ENCODE measurements at regions not wholly inside any gene's neighbourhood (a gene's known extent, or its start where the extent isn't known, plus 50 kb on each side); places are given as distances from the start of the nearest gene placed in this dataset.
A peak's percentile ranks its signal among the peaks of the same experiment; 100 is the strongest.

- H3K9me1 ChIP-seq (ENCODE audit: control insufficient read depth, extremely low read depth, insufficient read depth, low read length) = no peaks in the 10 kb centered on the region
- no peak overlapping the region for H3K4me3 ChIP-seq (ENCODE audit: control insufficient read depth in 2 of 3, extremely low read depth in 1 of 3, insufficient read depth in 2 of 3, low read depth in 1 of 3, low read length in 3 of 3)
- no peak overlapping the region for H2AFZ ChIP-seq (ENCODE audit: control insufficient read depth, low read length)
- H3K9ac ChIP-seq (ENCODE audit: control insufficient read depth, extremely low read depth, insufficient read depth, low read length) = no peak overlapping the region
- no peak overlapping the region for H3K4me2 ChIP-seq (ENCODE audit: control insufficient read depth, extremely low read depth, insufficient read depth, low read depth, low read length)
- no peaks in the 10 kb centered on the region for H3K9me3 ChIP-seq (ENCODE audit: control insufficient read depth, low read depth, low read length)
- H4K20me1 ChIP-seq (ENCODE audit: control insufficient read depth, extremely low read depth, insufficient read depth, low read length) = no peaks in the 10 kb centered on the region
- no peaks in the 10 kb centered on the region for H3K4me1 ChIP-seq (ENCODE audit: control insufficient read depth, extremely low read depth, insufficient read depth, low read length)
- H3K36me3 ChIP-seq (ENCODE audit: control insufficient read depth in 2 of 2, extremely low read depth in 1 of 2, insufficient read depth in 2 of 2, low read length in 2 of 2) = no peaks in the 10 kb centered on the region
- H3K27me3 ChIP-seq (ENCODE audit: control insufficient read depth, extremely low read depth, insufficient read depth, low read length) = peaks cover 4% of the 10 kb centered on the region
- no peak overlapping the region for H3K27ac ChIP-seq (ENCODE audit: control insufficient read depth, insufficient read depth, low read length)
- no peak for FAIRE-seq
- TF ChIP-seq CTCF (optimal IDR thresholded peaks at IDR 0.05 in 1 of 3, IDR thresholded peaks at IDR 0.05 in 1 of 3, conservative IDR thresholded peaks at IDR 0.05 in 1 of 3; ENCODE audit: extremely low read depth in 1 of 3, insufficient read depth in 2 of 3, low read length in 3 of 3) = peak; percentile 22 to 50 (median 47)
- no peak for TF ChIP-seq EZH2 (IDR thresholded peaks at IDR 0.05; ENCODE audit: low read length)
- dilution Hi-C loops (cut with MboI; ENCODE audit: extremely low pct_ligation_motif_present, low sequenced_read_pairs) = no loop called here
- H3K79me2 ChIP-seq (ENCODE audit: control insufficient read depth, insufficient read depth, low read length) = no peaks in the 10 kb centered on the region
- no peak for DNase-seq (ENCODE audit: low read depth, low spot score)
Observed at GRCh38 chr5:42912184-42912798, 100.6 kb upstream of the SELENOP start.

DNA sequence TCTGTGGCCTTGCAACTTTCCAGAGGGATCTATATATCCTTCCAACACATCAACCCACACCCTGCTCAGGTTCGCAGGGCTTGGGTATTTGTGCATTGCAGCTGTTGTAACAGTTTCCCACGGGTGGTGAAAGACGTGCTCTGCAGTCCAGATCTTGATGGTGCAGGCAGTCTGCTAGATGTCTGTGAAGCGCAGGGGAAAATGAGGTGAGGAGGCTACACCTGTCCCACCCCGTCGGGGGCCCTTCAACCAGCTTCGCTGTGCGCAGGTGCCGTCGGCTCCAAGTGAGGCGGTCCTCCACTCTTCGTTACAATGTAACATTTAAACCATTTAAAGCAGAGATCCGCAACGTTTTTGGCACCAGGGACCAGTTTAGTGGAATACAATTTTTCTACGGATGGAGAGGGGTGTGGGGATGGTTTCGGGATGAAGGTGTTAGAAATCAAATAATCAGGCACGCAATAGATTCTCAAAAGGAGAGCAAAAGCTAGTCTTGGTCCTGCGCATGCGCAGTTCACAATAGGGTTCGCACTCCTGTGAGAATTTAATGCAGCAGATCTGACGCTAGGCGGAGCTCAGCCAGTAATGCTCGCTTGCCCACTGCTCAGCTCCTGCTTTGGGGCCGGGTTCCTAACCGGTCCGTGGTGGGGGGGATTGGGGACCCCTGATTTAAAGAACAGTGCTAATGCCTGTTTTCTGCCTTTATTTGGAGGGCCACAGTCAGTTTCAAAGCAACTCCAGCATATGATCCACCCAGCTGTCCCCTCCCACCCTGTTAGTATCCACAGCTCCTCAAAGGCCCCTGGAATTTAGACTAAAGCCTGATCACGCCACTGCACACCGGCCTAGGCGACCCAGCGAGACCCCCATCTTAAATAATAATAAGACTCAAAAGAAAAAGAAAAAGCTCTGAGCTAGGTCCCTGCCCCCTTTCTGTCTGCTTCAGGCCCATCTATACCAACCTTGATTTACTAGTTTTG is 97.1 kb upstream of the SELENOP start:
- dilution Hi-C loops (cut with MboI; ENCODE audit: extremely low pct_ligation_motif_present, low sequenced_read_pairs) = no loop called here
- peak overlapping the region; percentile 93 for H3K4me2 ChIP-seq (ENCODE audit: control insufficient read depth, extremely low read depth, insufficient read depth, low read depth, low read length)
- no peaks in the 10 kb centered on the region for H3K79me2 ChIP-seq (ENCODE audit: control insufficient read depth, insufficient read depth, low read length)
- H2AFZ ChIP-seq (ENCODE audit: control insufficient read depth, low read length) = peak overlapping the region; percentile 96
- H3K36me3 ChIP-seq (ENCODE audit: control insufficient read depth in 2 of 2, extremely low read depth in 1 of 2, insufficient read depth in 2 of 2, low read length in 2 of 2) = no peaks in the 10 kb centered on the region
- H3K27me3 ChIP-seq (ENCODE audit: control insufficient read depth, extremely low read depth, insufficient read depth, low read length) = peaks cover 4% of the 10 kb centered on the region
- peak; percentile 36 for DNase-seq (ENCODE audit: low read depth, low spot score)
- H3K9me3 ChIP-seq (ENCODE audit: control insufficient read depth, low read depth, low read length) = no peaks in the 10 kb centered on the region
- FAIRE-seq = peak; percentile 93
- peak overlapping the region; percentile 32 to 77 (median 73) for H3K4me3 ChIP-seq (ENCODE audit: control insufficient read depth in 2 of 3, extremely low read depth in 1 of 3, insufficient read depth in 2 of 3, low read depth in 1 of 3, low read length in 3 of 3)
- TF ChIP-seq EZH2 (IDR thresholded peaks at IDR 0.05; ENCODE audit: low read length) (no peak), CTCF (optimal IDR thresholded peaks at IDR 0.05 in 1 of 3, IDR thresholded peaks at IDR 0.05 in 1 of 3, conservative IDR thresholded peaks at IDR 0.05 in 1 of 3; ENCODE audit: extremely low read depth in 1 of 3, insufficient read depth in 2 of 3, low read length in 3 of 3) (peak; percentile 85 to 90 (median 87))
- no peaks in the 10 kb centered on the region for H4K20me1 ChIP-seq (ENCODE audit: control insufficient read depth, extremely low read depth, insufficient read depth, low read length)
- H3K9me1 ChIP-seq (ENCODE audit: control insufficient read depth, extremely low read depth, insufficient read depth, low read length) = no peaks in the 10 kb centered on the region
- H3K9ac ChIP-seq (ENCODE audit: control insufficient read depth, extremely low read depth, insufficient read depth, low read length) = peak overlapping the region; percentile 20
- H3K4me1 ChIP-seq (ENCODE audit: control insufficient read depth, extremely low read depth, insufficient read depth, low read length) = no peaks in the 10 kb centered on the region
- no peak overlapping the region for H3K27ac ChIP-seq (ENCODE audit: control insufficient read depth, insufficient read depth, low read length)

Data from keratinocyte (primary cell).